ENCODE measurements at regions not wholly inside any gene's neighbourhood (a gene's known extent, or its start where the extent isn't known, plus 50 kb on each side); places are given as distances from the start of the nearest gene placed in this dataset.

GRCh38 chr1:9439074-9439761 is 100.0 kb upstream of the SLC25A33 start:
- ChIA-PET POLR2A (no interaction called here), CTCF (interaction anchor here (1.3 kb wide), 1 partner anchor 16 kb away, joined by 4 read pairs; no protein-coding TSS in a partner anchor)

DNA sequence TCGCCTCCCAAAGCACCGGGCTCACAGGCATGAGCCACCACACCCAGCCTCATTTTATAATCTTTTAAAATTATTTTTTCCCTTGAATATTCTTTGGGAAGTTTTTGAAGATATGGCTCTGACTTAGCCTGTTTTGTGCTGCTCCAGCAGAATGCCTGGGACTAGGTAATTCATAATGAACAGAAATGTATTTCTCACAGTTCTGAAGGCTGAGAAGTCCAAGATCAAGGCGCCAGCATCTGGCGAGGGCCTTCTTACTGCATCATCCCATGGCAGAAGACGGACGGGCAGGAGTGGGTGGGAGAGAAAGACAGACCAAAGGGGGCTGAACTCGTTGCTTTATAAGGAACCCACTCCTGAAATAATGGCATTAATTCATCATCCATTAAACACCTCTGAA is 99.0 kb upstream of the SLC25A33 start:
- ChIA-PET CTCF (no interaction called here), POLR2A (no interaction called here)

- POLR2A ChIA-PET = no interaction called here
Measured at GRCh38 chr1:9440763-9441194, 98.5 kb upstream of the SLC25A33 start.

DNA sequence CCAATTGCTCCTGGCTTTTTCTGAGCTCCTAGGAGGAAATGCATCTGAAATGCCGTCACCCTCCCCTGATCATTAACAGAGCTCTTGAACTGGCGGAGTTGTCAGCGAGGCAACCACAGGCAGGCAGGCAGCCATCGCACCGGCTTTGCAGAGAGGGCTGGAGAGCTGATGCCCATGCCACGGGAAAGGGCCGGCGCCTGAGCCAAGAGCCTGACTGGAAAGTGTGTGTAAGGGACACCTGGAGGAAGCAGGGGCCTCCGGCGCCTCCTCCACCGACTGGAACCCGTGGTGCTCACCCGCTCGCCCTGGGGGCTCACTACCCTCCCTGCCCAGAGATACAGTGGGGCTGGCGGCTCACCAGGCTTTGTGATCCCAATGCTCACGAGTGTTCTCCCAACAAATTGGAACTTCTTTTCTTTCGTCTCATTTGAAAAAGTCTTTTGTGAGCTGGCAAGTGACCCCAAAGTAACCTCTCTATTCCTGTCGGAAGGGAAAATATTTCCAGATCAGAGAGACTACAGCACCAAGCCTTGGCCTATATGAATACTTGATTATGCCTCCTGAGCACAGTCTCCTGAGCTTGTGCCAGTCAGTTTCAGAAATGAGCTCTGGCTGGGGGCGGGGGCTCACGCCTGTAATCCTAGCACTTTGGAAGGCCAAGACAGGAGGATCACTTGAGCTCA is 97.7 kb upstream of the SLC25A33 start:
- ChIA-PET CTCF (interaction anchor here (1.2 kb wide), 1 partner anchor 15 kb away, joined by 3 read pairs; no protein-coding TSS in a partner anchor), POLR2A (no interaction called here)

More at GRCh38 chr1:9440763-9441194, 98.5 kb upstream of the SLC25A33 start:
- CTCF ChIA-PET = interaction anchor here (1.2 kb wide), 1 partner anchor 16 kb away, joined by 3 read pairs; no protein-coding TSS in a partner anchor

DNA sequence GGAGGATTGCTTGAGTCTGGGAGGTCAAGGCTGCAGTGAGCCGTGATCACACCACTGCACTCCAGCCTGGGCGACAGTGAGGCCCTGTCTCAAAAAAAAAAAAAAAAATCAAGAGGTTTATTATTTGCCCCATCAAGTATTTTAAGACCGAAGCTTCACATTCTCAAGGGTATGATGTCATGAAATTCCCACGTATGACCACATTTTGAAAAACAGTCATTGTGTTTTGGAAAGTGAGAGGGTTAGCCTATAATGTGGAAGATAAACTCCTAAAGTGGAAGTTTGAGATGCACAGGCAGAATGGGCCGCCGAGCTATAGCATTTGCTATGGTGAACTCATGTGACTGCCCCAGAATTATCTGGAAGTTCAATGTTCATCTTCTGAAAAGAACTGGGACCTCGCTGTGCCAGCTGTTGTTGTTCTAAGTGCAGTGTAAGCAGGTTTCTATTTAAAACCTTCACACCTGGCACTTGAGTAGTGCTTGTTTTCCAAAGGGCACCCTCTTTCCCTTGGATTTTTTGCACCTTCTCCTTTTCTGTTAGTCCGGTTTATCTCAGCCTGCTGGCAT is 96.9 kb upstream of the SLC25A33 start:
- ChIA-PET POLR2A (no interaction called here), CTCF (no interaction called here)

GRCh38 chr1:9442986-9443385 is 96.3 kb upstream of the SLC25A33 start:
- POLR2A ChIA-PET = no interaction called here

GRCh38 chr1:9443913-9444445 is 95.3 kb upstream of the SLC25A33 start:
- POLR2A ChIA-PET = no interaction called here
- CTCF ChIA-PET = no interaction called here

More at GRCh38 chr1:9442986-9443385, 96.3 kb upstream of the SLC25A33 start:
- CTCF ChIA-PET = no interaction called here

DNA sequence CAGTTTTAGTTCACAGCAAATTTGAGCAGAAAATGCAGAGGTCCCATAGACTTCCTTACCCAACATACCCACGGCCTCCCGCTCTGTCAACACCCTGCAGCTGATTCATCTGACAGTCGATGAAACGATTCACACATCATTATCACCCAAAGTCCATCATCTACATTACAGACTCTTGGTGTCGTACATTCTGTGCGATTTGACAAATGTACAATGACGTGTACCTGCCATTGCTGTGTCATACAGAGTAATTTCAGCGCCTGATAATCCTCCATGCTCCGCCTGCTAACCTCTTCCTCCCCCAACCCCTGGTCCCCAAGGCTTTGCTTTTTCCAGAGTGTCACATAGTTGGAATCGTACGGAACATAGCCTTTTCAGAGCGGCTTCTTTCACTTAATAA is 94.7 kb upstream of the SLC25A33 start:
- ChIA-PET POLR2A (no interaction called here), CTCF (interaction anchor here (1.0 kb wide), 1 partner anchor 330 kb away, joined by 3 read pairs; no protein-coding TSS in a partner anchor)

DNA sequence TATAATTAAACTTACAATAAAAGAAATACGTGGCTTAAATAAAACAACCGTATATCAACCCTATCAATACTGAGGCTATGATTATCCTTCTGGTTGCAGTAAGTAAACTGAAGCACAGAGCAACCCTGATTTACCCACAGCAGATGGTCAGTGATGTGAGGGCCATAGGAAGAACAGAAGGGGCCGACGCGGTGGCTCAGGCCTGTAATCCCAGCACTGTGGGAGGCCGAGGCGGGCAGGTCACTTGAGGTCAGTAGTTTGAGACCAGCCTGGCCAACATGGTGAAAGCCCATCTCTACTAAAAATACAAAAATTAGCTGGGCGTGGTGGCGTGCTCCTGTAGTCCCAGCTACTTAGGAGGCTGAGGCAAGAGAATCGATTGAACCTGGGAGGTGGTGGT is 94.2 kb upstream of the SLC25A33 start:
- POLR2A ChIA-PET = interaction anchor here (0.7 kb wide), 1 partner anchor 11 kb away, joined by 5 read pairs; no protein-coding TSS in a partner anchor
- CTCF ChIA-PET = interaction anchor here (1.0 kb wide), 1 partner anchor 331 kb away, joined by 3 read pairs; no protein-coding TSS in a partner anchor

- ChIA-PET POLR2A (no interaction called here), CTCF (interaction anchor here (0.6 kb wide), 1 partner anchor 37 kb away, joined by 3 read pairs; no protein-coding TSS in a partner anchor)
Measured at GRCh38 chr1:9447215-9447960, 91.9 kb upstream of the SLC25A33 start.

DNA sequence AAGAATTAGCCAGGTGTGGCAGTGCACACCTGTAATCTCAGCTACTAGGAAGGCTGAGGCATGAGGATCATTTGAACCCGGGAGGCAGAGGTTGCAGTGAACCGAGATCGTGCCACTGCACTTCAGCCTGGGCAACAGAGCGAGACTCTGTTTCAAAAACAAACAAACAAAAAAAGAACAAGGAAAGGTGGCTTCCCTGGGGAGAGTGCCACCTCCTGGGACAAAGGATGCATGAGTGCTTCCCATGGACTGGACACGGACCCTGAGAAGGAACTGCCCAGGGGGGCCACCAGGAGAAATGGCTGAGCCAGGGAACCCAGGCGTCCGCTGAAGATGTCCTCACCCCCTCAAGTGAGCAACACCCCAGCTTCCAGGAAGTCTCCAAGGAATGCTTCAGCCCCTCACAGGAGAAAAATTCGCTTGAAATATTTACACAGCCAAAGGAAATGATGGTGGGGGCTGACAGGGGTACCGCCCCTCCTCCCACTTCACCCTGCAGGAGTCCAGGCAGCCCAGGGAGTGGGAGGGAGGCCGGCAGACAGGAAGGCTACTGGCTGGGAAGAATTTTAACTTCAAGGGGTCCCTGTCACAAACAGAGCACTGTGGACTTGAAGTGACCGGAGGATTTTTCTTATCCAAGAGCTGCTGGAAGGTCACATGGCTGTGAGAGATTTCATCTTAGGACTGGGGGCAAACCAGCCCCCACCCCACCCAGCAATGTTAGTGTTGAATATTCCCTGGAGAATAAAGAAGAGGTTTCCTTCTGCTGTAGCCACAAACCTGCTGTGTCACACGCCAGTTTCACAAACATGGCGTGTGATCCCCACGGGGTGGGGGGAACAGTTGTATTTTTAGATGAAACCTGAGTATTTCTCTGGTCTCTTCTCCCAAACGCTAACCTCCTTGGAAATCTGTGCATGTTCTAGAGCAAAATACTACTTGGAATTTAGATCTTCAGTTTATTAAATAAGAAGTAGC is 90.8 kb upstream of the SLC25A33 start:
- ChIA-PET POLR2A (no interaction called here), CTCF (interaction anchor here (0.6 kb wide), 1 partner anchor 36 kb away, joined by 3 read pairs; no protein-coding TSS in a partner anchor)

- ChIA-PET POLR2A (no interaction called here), CTCF (no interaction called here)
Measured at GRCh38 chr1:9449110-9449627, 90.1 kb upstream of the SLC25A33 start.

DNA sequence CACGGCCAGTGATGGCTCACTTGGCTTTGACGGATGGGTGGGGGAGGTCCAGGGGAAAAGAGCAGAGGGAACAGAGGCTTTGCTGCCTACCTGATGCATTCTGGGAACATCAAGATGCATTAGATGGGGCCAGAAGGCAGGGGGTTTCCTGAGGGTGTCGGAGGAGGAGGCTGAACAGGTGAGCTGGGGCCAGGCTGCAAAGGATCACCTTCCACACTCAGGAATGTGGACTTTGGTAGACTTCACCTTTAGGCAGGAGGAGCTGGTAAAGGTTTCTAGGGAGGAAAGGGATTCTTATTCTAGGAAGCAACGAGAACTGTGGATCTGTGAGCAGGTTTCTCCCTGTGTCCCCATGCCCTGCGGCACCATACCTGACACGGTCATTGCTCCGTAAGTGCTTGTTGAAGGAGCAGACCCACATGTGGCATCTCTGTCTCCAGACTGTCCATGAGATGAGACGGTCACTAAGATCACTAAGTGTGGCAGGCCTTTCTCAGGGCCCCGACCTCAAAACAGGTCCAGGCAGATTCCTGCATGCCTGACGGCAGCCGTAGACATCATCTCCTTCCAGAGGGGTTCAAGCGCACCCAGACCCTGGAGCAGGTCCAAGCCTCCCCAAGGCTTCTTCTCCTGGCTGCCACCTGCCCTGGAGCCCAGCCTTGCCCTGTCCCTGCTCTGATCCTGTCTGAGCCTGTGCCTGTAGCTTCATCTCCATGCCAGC is 89.1 kb upstream of the SLC25A33 start:
- POLR2A ChIA-PET = interaction anchor here (0.6 kb wide), 1 partner anchor 369 kb away, joined by 5 read pairs; no protein-coding TSS in a partner anchor
- CTCF ChIA-PET = interaction anchor here (0.6 kb wide), 1 partner anchor 61 kb away, joined by 3 read pairs; no protein-coding TSS in a partner anchor

GRCh38 chr1:9451081-9451480 is 88.2 kb upstream of the SLC25A33 start:
- POLR2A ChIA-PET = no interaction called here
- CTCF ChIA-PET = no interaction called here

DNA sequence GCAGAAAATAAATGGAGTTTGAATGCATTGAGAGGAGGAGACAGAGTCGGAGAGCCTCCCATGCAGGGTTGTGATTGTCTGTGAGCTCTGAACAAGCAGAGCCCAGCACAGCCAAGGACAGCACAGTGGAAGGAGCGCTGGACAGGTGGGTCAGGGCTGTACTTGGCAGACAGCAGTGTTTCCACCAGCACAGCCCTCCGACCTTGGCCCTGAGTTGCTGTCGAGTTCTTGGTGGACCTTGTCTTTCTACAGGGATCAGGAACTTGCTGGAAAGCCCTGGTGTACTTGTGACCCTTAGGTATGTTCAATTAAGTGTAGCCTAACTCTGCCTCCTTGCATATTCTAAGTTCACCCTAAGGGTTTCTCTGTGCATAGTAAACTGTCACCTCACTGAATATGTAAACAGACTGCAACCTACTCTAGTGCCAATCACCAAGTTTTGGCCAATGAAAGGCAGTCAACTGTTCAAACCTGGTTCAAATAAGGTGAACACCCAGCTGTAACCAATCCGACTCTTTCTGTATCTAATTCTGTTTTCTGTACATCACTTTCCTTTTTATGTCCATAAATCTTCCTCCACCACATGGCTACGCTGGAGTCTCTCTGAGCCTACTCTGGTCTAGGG is 86.6 kb upstream of the SLC25A33 start:
- POLR2A ChIA-PET = no interaction called here

GRCh38 chr1:9453375-9453774 is 85.9 kb upstream of the SLC25A33 start:
- ChIA-PET CTCF (interaction anchor here (3.3 kb wide), 1 partner anchor 164 kb away, joined by 24 read pairs; no protein-coding TSS in a partner anchor), POLR2A (no interaction called here)

More for the DNA sequence above, 86.6 kb upstream of the SLC25A33 start:
- CTCF ChIA-PET = interaction anchor here (0.5 to 0.6 kb wide), 2 partner anchors 184 to 377 kb away, joined by 3 read pairs; no protein-coding TSS in a partner anchor

Measured in activated CD8-positive, alpha-beta memory T cell treated with anti-CD3 and anti-CD28 coated beads for 36 hours (primary cell).